ENCODE measurements at regions not wholly inside any gene's neighbourhood (a gene's known extent, or its start where the extent isn't known, plus 50 kb on each side); places are given as distances from the start of the nearest gene placed in this dataset.

DNA sequence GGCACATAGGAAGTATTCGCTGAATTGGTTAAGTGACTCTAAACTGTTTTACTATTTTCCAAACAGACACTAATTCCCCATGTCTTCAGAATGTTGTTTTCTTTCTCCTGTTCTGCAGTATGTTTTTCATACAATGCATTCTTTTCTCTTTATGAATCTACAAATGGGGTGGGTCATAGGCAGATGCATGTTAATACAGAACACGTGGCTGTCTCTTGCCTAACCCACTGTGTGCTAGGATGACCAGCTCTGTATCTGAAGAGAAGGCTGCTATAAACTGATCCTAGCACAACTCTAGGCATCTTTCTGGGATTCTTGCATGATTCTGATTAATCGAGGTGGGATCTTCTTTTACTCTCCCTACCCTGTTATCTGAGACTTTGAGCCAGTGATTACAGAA lies 826.0 kb downstream of the PLCL1 start:
- Histone ChIP-seq H3K27ac (no peak overlapping the region), H3K4me1 (no peaks in the 10 kb centered on the region), H3K4me3 (no peak overlapping the region), H3K9me3 (no peaks in the 10 kb centered on the region), H3K27me3 (no peaks in the 10 kb centered on the region), H3K36me3 (no peaks in the 10 kb centered on the region)
- DNase-seq (ENCODE audit: extremely low spot score in 2 of 2) = no peak
- intact Hi-C loops (cut with DNase I) = no loop called here
- TF ChIP-seq POLR2A (IDR thresholded peaks at IDR 0.05) (no peak), POLR2AphosphoS5 (IDR thresholded peaks at IDR 0.05; ENCODE audit: insufficient read depth in 1 of 2, low read depth in 1 of 2) (no peak)
- TF ChIP-seq, protein P1, sequence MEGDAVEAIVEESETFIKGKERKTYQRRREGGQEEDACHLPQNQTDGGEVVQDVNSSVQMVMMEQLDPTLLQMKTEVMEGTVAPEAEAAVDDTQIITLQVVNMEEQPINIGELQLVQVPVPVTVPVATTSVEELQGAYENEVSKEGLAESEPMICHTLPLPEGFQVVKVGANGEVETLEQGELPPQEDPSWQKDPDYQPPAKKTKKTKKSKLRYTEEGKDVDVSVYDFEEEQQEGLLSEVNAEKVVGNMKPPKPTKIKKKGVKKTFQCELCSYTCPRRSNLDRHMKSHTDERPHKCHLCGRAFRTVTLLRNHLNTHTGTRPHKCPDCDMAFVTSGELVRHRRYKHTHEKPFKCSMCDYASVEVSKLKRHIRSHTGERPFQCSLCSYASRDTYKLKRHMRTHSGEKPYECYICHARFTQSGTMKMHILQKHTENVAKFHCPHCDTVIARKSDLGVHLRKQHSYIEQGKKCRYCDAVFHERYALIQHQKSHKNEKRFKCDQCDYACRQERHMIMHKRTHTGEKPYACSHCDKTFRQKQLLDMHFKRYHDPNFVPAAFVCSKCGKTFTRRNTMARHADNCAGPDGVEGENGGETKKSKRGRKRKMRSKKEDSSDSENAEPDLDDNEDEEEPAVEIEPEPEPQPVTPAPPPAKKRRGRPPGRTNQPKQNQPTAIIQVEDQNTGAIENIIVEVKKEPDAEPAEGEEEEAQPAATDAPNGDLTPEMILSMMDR (IDR thresholded peaks at IDR 0.05) = no peak

DNA sequence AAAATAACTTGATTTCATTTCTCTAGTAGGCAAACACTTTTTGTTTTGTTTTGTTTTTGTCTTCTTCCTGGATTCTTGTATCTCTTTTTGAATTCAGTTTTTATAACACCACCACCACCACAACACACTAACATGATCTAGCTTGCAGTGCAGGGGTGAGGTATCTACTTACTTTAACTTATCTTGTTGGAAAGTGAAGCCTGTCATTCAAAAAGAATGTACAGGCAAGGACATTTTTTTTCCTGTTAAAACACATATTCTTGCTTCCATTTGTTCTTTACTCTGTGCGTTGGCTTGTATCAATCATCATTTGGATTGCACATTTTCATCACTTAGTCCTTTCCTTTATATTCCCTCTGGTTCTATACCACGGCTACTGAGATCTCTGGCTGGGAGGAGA lies 824.2 kb downstream of the PLCL1 start:
- Histone ChIP-seq H3K4me3 (no peak overlapping the region), H3K36me3 (no peaks in the 10 kb centered on the region), H3K4me1 (no peaks in the 10 kb centered on the region), H3K9me3 (no peaks in the 10 kb centered on the region), H3K27me3 (no peaks in the 10 kb centered on the region), H3K27ac (no peak overlapping the region)
- TF ChIP-seq POLR2A (IDR thresholded peaks at IDR 0.05) (no peak), POLR2AphosphoS5 (IDR thresholded peaks at IDR 0.05; ENCODE audit: insufficient read depth in 1 of 2, low read depth in 1 of 2) (no peak)
- TF ChIP-seq, protein P1 (IDR thresholded peaks at IDR 0.05) = no peak
- no peak for DNase-seq (ENCODE audit: extremely low spot score in 2 of 2)
- intact Hi-C loops (cut with DNase I) = no loop called here

GRCh38 chr2:198622986-198623730 lies 818.8 kb downstream of the PLCL1 start:
- no peaks in the 10 kb centered on the region for H3K36me3 ChIP-seq
- DNase-seq (ENCODE audit: extremely low spot score in 2 of 2) = no peak
- H3K4me1 ChIP-seq = no peaks in the 10 kb centered on the region
- H3K27ac ChIP-seq = no peak overlapping the region
- no peaks in the 10 kb centered on the region for H3K27me3 ChIP-seq
- no peak overlapping the region for H3K4me3 ChIP-seq
- TF ChIP-seq POLR2AphosphoS5 (IDR thresholded peaks at IDR 0.05; ENCODE audit: insufficient read depth in 1 of 2, low read depth in 1 of 2) = no peak
- H3K9me3 ChIP-seq = no peaks in the 10 kb centered on the region
- intact Hi-C loops (cut with DNase I) = no loop called here

- Histone ChIP-seq H3K27me3 (no peaks in the 10 kb centered on the region), H3K9me3 (no peaks in the 10 kb centered on the region), H3K4me1 (no peaks in the 10 kb centered on the region), H3K4me3 (no peak overlapping the region), H3K27ac (no peak overlapping the region), H3K36me3 (no peaks in the 10 kb centered on the region)
- DNase-seq (ENCODE audit: extremely low spot score in 2 of 2) = no peak
- TF ChIP-seq POLR2AphosphoS5 (IDR thresholded peaks at IDR 0.05; ENCODE audit: insufficient read depth in 1 of 2, low read depth in 1 of 2) = no peak
- TF ChIP-seq POLR2A (IDR thresholded peaks at IDR 0.05) = no peak
- TF ChIP-seq, protein P1 (IDR thresholded peaks at IDR 0.05) = no peak
- intact Hi-C loops (cut with DNase I) = no loop called here
These were observed 811.6 kb downstream of the PLCL1 start for GRCh38 chr2:198615972-198616371.

DNA sequence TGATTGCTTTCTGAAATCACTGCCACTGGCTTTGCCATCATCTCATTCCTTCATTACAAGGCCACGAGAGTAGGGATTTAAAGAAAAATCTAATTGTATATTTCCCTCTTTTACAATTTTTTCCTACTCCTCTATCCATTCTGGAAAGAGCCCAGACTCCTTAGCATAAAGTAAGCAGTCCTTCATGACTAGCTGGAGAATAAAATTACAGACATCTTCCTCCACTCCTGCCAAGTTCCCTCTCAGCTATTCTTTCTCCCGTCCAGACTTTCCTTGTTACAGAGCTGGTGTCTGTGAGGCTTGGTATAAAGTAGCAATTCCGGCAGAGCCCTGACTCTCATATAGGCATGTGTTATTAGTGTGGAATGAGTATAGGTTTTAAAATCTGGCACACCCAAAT lies 806.8 kb downstream of the PLCL1 start:
- Histone ChIP-seq H3K27me3 (no peaks in the 10 kb centered on the region), H3K36me3 (no peaks in the 10 kb centered on the region), H3K4me1 (no peaks in the 10 kb centered on the region), H3K9me3 (no peaks in the 10 kb centered on the region), H3K4me3 (no peak overlapping the region), H3K27ac (no peak overlapping the region)
- intact Hi-C loops (cut with DNase I) = no loop called here
- TF ChIP-seq POLR2AphosphoS5 (IDR thresholded peaks at IDR 0.05; ENCODE audit: insufficient read depth in 1 of 2, low read depth in 1 of 2) (no peak), POLR2A (IDR thresholded peaks at IDR 0.05) (no peak)
- TF ChIP-seq, protein P1 (IDR thresholded peaks at IDR 0.05) = no peak
- DNase-seq (ENCODE audit: extremely low spot score in 2 of 2) = no peak
